ENCODE measurements at regions not wholly inside any gene's neighbourhood (a gene's known extent, or its start where the extent isn't known, plus 50 kb on each side); places are given as distances from the start of the nearest gene placed in this dataset.

GRCh38 chr16:63690267-63690666 lies 1431.6 kb downstream of the CDH11 start:
- Mint-ChIP-seq H3K9me3 (ENCODE audit: unreplicated experiment) (peaks cover 10% of the 10 kb centered on the region), H3K27me3 (ENCODE audit: unreplicated experiment) (no peaks in the 10 kb centered on the region), H3K4me3 (ENCODE audit: unreplicated experiment) (no peak overlapping the region), H3K4me1 (ENCODE audit: unreplicated experiment) (no peaks in the 10 kb centered on the region), H3K27ac (ENCODE audit: unreplicated experiment) (no peak overlapping the region), H3K36me3 (ENCODE audit: unreplicated experiment) (no peaks in the 10 kb centered on the region)
- TF ChIP-seq, protein P1, sequence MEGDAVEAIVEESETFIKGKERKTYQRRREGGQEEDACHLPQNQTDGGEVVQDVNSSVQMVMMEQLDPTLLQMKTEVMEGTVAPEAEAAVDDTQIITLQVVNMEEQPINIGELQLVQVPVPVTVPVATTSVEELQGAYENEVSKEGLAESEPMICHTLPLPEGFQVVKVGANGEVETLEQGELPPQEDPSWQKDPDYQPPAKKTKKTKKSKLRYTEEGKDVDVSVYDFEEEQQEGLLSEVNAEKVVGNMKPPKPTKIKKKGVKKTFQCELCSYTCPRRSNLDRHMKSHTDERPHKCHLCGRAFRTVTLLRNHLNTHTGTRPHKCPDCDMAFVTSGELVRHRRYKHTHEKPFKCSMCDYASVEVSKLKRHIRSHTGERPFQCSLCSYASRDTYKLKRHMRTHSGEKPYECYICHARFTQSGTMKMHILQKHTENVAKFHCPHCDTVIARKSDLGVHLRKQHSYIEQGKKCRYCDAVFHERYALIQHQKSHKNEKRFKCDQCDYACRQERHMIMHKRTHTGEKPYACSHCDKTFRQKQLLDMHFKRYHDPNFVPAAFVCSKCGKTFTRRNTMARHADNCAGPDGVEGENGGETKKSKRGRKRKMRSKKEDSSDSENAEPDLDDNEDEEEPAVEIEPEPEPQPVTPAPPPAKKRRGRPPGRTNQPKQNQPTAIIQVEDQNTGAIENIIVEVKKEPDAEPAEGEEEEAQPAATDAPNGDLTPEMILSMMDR (IDR thresholded peaks at IDR 0.05), result no peak
- no peak for DNase-seq (ENCODE audit: extremely low spot score, unreplicated experiment)

GRCh38 chr16:63689068-63689467 lies 1432.8 kb downstream of the CDH11 start:
- DNase-seq (ENCODE audit: extremely low spot score, unreplicated experiment), result no peak
- no peaks in the 10 kb centered on the region for H3K4me1 Mint-ChIP-seq (ENCODE audit: unreplicated experiment)

GRCh38 chr16:63684149-63685101 lies 1437.4 kb downstream of the CDH11 start:
- H3K27ac Mint-ChIP-seq (ENCODE audit: unreplicated experiment), result no peak overlapping the region

More at GRCh38 chr16:63689068-63689467, 1432.8 kb downstream of the CDH11 start:
- H3K27ac Mint-ChIP-seq (ENCODE audit: unreplicated experiment), result no peak overlapping the region
- TF ChIP-seq, protein P1 (IDR thresholded peaks at IDR 0.05), result no peak
- no peaks in the 10 kb centered on the region for H3K36me3 Mint-ChIP-seq (ENCODE audit: unreplicated experiment)
- H3K4me3 Mint-ChIP-seq (ENCODE audit: unreplicated experiment), result no peak overlapping the region
- H3K27me3 Mint-ChIP-seq (ENCODE audit: unreplicated experiment), result no peaks in the 10 kb centered on the region
- H3K9me3 Mint-ChIP-seq (ENCODE audit: unreplicated experiment), result peaks cover 10% of the 10 kb centered on the region

DNA sequence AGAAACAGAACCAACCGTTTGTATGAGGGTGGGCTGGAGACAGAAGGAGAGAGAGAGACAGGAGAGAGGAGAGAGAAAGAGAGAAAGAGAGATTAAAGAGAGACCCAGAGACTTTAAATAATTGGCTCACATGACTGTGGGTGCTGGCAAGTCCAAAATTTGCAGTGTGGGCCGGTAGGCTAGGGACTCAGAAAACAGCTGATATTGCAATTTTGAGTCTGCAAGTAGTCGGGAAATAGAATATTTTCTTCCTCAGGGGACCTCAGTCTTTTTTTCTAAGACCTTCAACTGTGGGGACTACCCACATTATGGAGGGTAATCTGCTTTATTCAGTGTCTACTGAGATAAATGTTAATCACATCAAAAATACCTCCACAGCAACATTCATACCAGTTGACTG lies 1439.0 kb downstream of the CDH11 start:
- no peak for DNase-seq (ENCODE audit: extremely low spot score, unreplicated experiment)
- Mint-ChIP-seq H3K9me3 (ENCODE audit: unreplicated experiment) (peaks cover 4% of the 10 kb centered on the region), H3K4me3 (ENCODE audit: unreplicated experiment) (no peak overlapping the region), H3K27me3 (ENCODE audit: unreplicated experiment) (peaks cover 6% of the 10 kb centered on the region), H3K27ac (ENCODE audit: unreplicated experiment) (no peak overlapping the region), H3K4me1 (ENCODE audit: unreplicated experiment) (no peaks in the 10 kb centered on the region), H3K36me3 (ENCODE audit: unreplicated experiment) (no peaks in the 10 kb centered on the region)
- TF ChIP-seq, protein P1 (IDR thresholded peaks at IDR 0.05), result no peak

More at GRCh38 chr16:63684149-63685101, 1437.4 kb downstream of the CDH11 start:
- H3K4me1 Mint-ChIP-seq (ENCODE audit: unreplicated experiment), result no peaks in the 10 kb centered on the region
- no peaks in the 10 kb centered on the region for H3K36me3 Mint-ChIP-seq (ENCODE audit: unreplicated experiment)
- H3K9me3 Mint-ChIP-seq (ENCODE audit: unreplicated experiment), result peaks cover 10% of the 10 kb centered on the region
- DNase-seq (ENCODE audit: extremely low spot score, unreplicated experiment), result no peak
- no peak overlapping the region for H3K4me3 Mint-ChIP-seq (ENCODE audit: unreplicated experiment)
- H3K27me3 Mint-ChIP-seq (ENCODE audit: unreplicated experiment), result no peaks in the 10 kb centered on the region
- TF ChIP-seq, protein P1 (IDR thresholded peaks at IDR 0.05), result no peak

- H3K4me1 Mint-ChIP-seq (ENCODE audit: unreplicated experiment), result no peaks in the 10 kb centered on the region
- DNase-seq (ENCODE audit: extremely low spot score, unreplicated experiment), result no peak
- TF ChIP-seq, protein P1 (IDR thresholded peaks at IDR 0.05), result no peak
- no peaks in the 10 kb centered on the region for H3K27me3 Mint-ChIP-seq (ENCODE audit: unreplicated experiment)
- no peak overlapping the region for H3K4me3 Mint-ChIP-seq (ENCODE audit: unreplicated experiment)
- no peak overlapping the region for H3K27ac Mint-ChIP-seq (ENCODE audit: unreplicated experiment)
- H3K36me3 Mint-ChIP-seq (ENCODE audit: unreplicated experiment), result no peaks in the 10 kb centered on the region
- no peaks in the 10 kb centered on the region for H3K9me3 Mint-ChIP-seq (ENCODE audit: unreplicated experiment)
These were observed 1449.4 kb downstream of the CDH11 start for GRCh38 chr16:63672493-63672892.
